Osteocyte (in vitro differentiated cells): ENCODE measurements at regions not wholly inside any gene's neighbourhood (a gene's known extent, or its start where the extent isn't known, plus 50 kb on each side); places are given as distances from the start of the nearest gene placed in this dataset.
"Not testable (repeated sequence)": the region's sequence is repeated elsewhere in the genome, so short reads cannot be mapped to it uniquely, and the experiment has no call there.

ENCODE experiments used
- DNase-seq: peaks from one replicate; pipeline ENCODE4 v3.0.0; 2021; ENCODE audit warnings: mixed read lengths; ENCODE audit not compliant: unreplicated experiment; ENCODE audit errors: extremely low spot score
- H3K27ac Mint-ChIP-seq: one replicate; pipeline ENCODE4 v1.8.0; 2021; ENCODE audit warnings: mild to moderate bottlenecking, mixed read lengths; ENCODE audit not compliant: unreplicated experiment
- H3K27me3 Mint-ChIP-seq: one replicate; pipeline ENCODE4 v1.8.0; 2021; ENCODE audit warnings: mixed read lengths; ENCODE audit not compliant: unreplicated experiment
- H3K36me3 Mint-ChIP-seq: one replicate; pipeline ENCODE4 v1.8.0; 2021; ENCODE audit warnings: mixed read lengths; ENCODE audit not compliant: unreplicated experiment
- H3K4me1 Mint-ChIP-seq: one replicate; pipeline ENCODE4 v1.8.0; 2021; ENCODE audit warnings: mixed read lengths; ENCODE audit not compliant: unreplicated experiment
- H3K4me3 Mint-ChIP-seq: one replicate; pipeline ENCODE4 v1.8.0; 2021; ENCODE audit warnings: mild to moderate bottlenecking, moderate library complexity, mixed read lengths; ENCODE audit not compliant: unreplicated experiment
- H3K9me3 Mint-ChIP-seq: one replicate; pipeline ENCODE4 v1.8.0; 2021; ENCODE audit warnings: mixed read lengths; ENCODE audit not compliant: unreplicated experiment
- CTCF ChIP-seq: fragments of 200-600 bp; sonication (generic); IDR thresholded peaks from 2 replicates; pipeline ENCODE4 v1.5.0; 2021; ENCODE audit warnings: antibody characterized with exemption, mild to moderate bottlenecking, moderate library complexity

- Mint-ChIP-seq H3K36me3 (no peaks in the 10 kb centered on the region), H3K27me3 (no peaks in the 10 kb centered on the region)
Observed at GRCh38 chr13:87166348-87166747, 504.8 kb upstream of the SLITRK5 start.

GRCh38 chr13:87168390-87168789 is 502.8 kb upstream of the SLITRK5 start:
- DNase-seq = no peak
- no peak overlapping the region for H3K4me3 Mint-ChIP-seq
- peaks cover 2% of the 10 kb centered on the region for H3K27me3 Mint-ChIP-seq

More at GRCh38 chr13:87166348-87166747, 504.8 kb upstream of the SLITRK5 start:
- H3K4me3 Mint-ChIP-seq = no peak overlapping the region
- no peak for TF ChIP-seq CTCF
- H3K4me1 Mint-ChIP-seq = no peaks in the 10 kb centered on the region
- DNase-seq = no peak
- H3K27ac Mint-ChIP-seq = no peak overlapping the region
- H3K9me3 Mint-ChIP-seq = peaks cover 5% of the 10 kb centered on the region

GRCh38 chr13:87169337-87169736 is 501.8 kb upstream of the SLITRK5 start:
- Mint-ChIP-seq H3K27ac (no peak overlapping the region), H3K9me3 (peaks cover 3% of the 10 kb centered on the region), H3K4me1 (no peaks in the 10 kb centered on the region), H3K27me3 (peaks cover 2% of the 10 kb centered on the region), H3K4me3 (no peak overlapping the region), H3K36me3 (no peaks in the 10 kb centered on the region)
- TF ChIP-seq CTCF = no peak
- DNase-seq = no peak

More at GRCh38 chr13:87168390-87168789, 502.8 kb upstream of the SLITRK5 start:
- Mint-ChIP-seq H3K9me3 (peaks cover 3% of the 10 kb centered on the region), H3K36me3 (no peaks in the 10 kb centered on the region), H3K27ac (no peak overlapping the region), H3K4me1 (no peaks in the 10 kb centered on the region)
- TF ChIP-seq CTCF = no peak

- H3K4me1 Mint-ChIP-seq = no peaks in the 10 kb centered on the region
- H3K27me3 Mint-ChIP-seq = peaks cover 5% of the 10 kb centered on the region
- no peak for DNase-seq
- no peak for TF ChIP-seq CTCF
- no peak overlapping the region for H3K27ac Mint-ChIP-seq
- H3K4me3 Mint-ChIP-seq = no peak overlapping the region
- H3K9me3 Mint-ChIP-seq = peaks cover 3% of the 10 kb centered on the region
- H3K36me3 Mint-ChIP-seq = no peaks in the 10 kb centered on the region
Observed at GRCh38 chr13:87172166-87172835, 498.9 kb upstream of the SLITRK5 start.

GRCh38 chr13:87185138-87185537 is 486.0 kb upstream of the SLITRK5 start:
- H3K9me3 Mint-ChIP-seq, H3K4me3 Mint-ChIP-seq, H3K27ac Mint-ChIP-seq, DNase-seq, H3K27me3 Mint-ChIP-seq, H3K36me3 Mint-ChIP-seq, H3K4me1 Mint-ChIP-seq: not testable (repeated sequence)

- not testable (repeated sequence) for H3K27ac Mint-ChIP-seq, H3K27me3 Mint-ChIP-seq, DNase-seq, H3K4me3 Mint-ChIP-seq, H3K4me1 Mint-ChIP-seq, H3K9me3 Mint-ChIP-seq, H3K36me3 Mint-ChIP-seq
Observed at GRCh38 chr13:87186647-87187046, 484.5 kb upstream of the SLITRK5 start.

- H3K27me3 Mint-ChIP-seq, H3K4me3 Mint-ChIP-seq, H3K27ac Mint-ChIP-seq, H3K36me3 Mint-ChIP-seq, H3K4me1 Mint-ChIP-seq, DNase-seq, H3K9me3 Mint-ChIP-seq: not testable (repeated sequence)
Observed at GRCh38 chr13:87191485-87191884, 479.7 kb upstream of the SLITRK5 start.
